GM12872 (cell line): ENCODE measurements at regions not wholly inside any gene's neighbourhood (a gene's known extent, or its start where the extent isn't known, plus 50 kb on each side); places are given as distances from the start of the nearest gene placed in this dataset.

Experiments used
- CTCF ChIP-seq: IDR thresholded peaks from 3 replicates; pipeline ENCODE4 v1.5.1; 2011; ENCODE audit warnings: low read depth, mild to moderate bottlenecking, low read length, moderate library complexity; ENCODE audit not compliant: insufficient read depth

GRCh38 chr2:18987016-18987415 is 371.4 kb downstream of the OSR1 start:
- no peak for TF ChIP-seq CTCF

GRCh38 chr2:18986046-18986445 is 372.4 kb downstream of the OSR1 start:
- no peak for TF ChIP-seq CTCF

- no peak for TF ChIP-seq CTCF
These were observed 377.5 kb downstream of the OSR1 start for GRCh38 chr2:18980786-18981430.

- no peak for TF ChIP-seq CTCF
These were observed 378.2 kb downstream of the OSR1 start for GRCh38 chr2:18980104-18980785.

GRCh38 chr2:18977409-18977808 is 381.0 kb downstream of the OSR1 start:
- no peak for TF ChIP-seq CTCF

- TF ChIP-seq CTCF = no peak
These were observed 382.1 kb downstream of the OSR1 start for GRCh38 chr2:18976168-18976961.

GRCh38 chr2:18975506-18976167 is 382.8 kb downstream of the OSR1 start:
- TF ChIP-seq CTCF = no peak
